ENCODE measurements at regions not wholly inside any gene's neighbourhood (a gene's known extent, or its start where the extent isn't known, plus 50 kb on each side); places are given as distances from the start of the nearest gene placed in this dataset.

DNA sequence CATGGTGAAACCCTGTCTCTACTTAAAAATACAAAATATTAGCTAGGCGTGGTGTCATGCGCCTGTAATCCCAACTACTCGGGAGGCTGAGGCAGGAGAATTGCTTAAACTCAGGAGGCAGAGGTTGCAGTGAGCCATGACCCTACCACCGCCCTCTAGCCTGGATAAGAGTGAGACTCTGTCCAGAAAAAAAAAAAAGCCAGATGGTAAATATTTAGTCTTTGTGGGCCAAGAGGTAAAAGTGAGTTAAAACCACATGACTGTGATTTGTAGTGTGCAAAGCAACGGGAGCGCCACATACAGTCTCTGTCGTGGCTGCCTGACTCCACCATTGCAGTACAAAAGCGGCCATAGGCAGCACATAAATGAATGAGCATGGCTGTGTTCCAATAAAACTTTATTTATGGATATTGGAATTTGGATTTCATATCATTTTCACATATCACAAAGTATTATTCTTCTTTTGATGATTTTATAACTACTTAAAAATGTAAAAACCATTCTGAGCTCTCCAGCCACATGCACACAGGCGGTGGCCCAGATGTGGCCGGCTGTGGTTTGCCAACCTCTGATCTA is 51.8 kb upstream of the CASZ1 start:
- no peak for DNase-seq

DNA sequence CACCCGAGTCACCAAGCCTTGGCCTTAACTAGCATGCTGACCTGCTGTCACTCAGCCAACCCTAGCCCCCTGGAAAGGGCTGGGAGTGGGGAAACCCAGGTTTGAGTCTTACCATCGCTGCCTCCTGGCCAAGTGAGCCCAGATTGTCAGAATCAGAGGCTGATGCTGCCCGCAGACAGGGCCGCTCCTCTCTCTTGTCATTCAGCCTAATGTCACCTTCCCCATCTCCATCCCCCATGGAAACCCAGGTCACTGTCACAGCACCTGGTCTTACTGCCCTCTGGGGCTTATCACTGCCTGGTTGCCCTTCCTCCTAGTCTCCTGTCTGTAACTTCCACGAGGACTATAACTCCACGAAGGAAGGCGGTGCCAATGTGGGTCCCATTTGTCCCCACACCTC is 53.6 kb upstream of the CASZ1 start:
- DNase-seq = no peak

DNA sequence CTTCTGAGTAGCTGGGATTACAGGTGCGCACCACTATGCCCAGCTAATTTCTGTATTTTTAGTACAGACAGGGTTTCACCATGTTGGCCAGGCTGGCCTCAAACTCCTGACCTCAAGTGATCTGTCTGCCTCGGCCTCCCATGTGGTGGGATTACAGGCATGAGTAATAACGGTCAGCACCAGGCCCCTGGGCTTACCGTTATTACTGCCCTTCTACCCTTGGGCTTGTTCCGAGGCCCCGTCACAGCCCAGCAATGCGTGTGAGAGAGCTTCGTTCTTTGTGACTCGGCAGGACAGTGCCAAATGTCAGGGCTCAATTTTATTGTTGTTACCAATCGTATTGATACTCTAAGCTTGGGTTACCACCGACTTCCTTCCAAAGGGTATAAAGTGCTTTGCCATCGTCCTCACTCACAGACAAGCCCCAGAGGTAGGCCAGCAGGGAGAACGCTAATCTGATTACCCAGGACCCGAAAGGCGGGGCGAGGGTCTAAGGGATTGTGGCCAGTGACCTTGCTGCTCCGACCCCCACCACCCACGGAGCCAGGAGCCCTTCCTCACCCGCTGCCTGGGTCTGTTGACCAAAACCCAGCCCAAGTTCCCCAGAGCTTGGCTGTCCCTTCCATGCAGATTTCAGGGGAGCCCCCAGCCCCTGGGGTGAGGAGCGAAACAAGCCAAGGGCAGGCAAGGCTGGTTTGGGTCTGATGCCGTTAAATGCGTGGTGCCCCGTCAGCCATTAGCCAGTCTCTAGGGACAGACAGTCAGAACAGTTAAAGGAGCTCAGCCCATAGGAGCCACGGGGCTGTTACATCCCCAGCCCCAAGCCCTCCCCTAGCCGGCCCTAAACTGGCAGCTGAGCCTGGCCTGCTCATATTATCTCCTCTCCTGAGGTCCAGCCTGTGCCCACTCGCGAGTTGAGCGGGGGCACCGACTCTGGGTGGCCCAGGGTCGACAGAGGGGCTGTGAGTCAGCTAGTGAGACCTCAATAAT is 54.9 kb upstream of the CASZ1 start:
- no peak for DNase-seq

DNA sequence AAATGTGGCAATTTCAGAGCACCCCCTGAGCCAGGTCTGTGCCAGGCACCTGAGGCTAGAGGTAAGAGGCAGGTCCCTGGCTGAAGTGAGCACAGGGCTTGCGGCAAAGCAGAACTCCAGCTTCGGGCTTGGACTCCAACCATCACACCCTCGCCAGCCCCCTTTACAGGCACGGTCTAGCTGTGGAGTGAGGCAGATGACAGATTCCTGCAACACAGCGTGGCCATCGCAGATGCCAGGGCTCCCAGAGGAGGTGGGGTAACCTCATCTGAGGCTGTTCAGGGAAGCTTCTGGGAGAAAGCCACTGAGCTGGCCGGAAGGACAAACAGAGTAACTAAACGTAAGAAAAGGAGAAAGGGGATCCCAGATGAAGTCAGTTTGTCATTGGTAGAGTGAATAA is 55.6 kb upstream of the CASZ1 start:
- no peak for DNase-seq

DNA sequence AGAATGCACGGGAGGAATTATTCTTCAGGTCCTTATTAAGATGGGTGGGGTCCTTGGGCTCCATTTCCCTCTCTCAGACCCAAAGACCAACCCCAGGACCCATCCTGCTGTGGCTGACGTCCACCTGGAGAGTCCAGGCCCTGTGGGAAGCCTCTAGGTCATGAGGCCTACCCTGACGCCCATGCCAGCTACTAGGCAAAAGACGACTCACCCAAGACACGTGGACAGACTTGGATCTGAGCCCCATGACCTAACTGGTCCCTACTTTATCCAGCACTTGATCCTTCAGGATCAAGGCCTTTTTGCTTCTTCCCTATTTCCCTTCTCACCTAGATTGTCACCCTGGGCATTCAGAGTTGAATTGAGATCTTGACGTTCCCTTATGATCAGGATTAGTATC is 56.0 kb upstream of the CASZ1 start:
- DNase-seq = no peak

DNA sequence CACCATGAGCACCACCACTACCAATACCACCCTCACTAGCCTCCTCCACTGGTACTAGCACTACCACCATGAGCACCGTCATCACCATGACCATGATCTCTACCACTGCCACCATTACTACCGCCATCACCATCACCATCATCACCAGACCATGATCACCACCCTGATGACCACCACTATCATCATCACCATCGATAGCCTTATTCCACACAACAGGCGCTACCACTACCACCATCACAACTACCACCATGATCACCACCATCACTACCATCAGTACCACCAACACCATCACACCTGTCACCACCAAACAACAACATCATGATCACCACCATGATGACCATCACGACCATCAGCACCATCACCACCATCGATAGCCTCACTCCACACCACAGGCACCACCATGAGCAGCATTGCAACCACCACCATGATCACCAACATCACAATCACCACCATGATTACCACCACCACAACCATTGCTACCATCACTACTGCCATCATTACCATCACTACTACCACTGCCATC is 56.6 kb upstream of the CASZ1 start:
- no peak for DNase-seq

DNA sequence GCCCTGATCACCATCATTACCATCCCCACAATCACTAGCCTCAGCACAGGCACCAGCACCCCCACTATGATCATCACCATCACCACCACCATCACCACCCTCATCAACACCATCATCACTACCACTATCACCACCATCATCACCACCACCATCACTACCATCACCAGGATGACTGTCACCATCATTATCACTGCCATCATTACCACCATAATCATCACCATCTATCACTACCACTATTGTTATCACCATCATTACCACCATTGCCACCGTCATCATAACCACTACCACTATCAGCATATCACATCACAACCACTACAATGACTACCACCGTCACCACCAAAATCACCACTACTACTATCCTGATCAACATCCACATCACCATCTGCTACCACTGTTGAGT is 57.3 kb upstream of the CASZ1 start:
- no peak for DNase-seq

DNA sequence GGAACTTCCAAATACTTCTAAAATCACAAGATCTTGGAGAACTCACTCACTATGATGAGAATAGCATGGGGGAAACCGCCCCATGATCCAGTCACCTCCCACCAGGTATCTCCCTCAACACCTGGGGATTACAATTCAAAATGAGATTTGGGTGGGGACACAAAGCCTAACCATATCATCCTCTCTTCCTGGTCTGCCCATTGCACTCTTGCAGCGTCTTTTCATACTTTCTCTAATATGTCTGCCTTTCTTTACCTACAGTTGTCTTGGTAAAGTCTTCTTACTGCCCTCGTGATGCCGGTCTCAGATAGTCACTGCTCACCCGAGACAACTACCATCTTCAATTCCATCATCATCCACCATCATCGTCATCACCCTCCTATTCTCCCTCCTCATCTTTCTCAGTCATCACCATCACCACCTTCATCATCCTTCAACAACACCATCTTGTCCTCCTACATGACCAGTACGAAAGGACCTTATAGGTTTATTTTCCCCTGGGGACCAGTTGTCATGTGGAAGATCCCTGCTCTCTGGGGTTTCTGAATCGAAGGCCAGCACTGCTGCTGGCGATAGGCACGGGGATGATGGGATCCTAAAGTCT is 58.5 kb upstream of the CASZ1 start:
- no peak for DNase-seq

DNA sequence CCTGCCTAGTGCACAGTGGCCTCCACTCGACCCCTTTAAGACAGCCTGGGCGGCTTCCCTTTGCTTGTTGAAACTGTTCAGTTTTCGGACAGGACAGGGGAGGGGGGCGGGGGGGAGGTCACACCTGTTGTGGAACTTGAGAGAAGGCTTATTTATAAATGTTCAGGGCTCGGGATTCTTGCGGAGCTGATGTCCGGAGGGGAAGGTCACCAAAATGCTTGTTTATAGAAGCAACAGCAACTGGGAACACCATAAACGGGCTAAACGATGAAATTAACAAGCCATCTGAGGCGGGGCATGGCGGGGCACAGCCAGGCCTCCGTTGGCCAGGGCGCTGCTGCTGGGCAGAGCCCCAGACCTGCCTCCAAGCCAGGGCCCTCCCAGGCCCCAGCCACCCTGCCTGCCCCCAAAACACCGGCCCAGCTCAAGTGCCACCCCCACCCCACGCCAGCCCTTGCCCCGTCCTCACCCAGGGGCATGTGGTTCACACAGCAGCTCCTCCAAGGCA is 59.8 kb upstream of the CASZ1 start:
- DNase-seq = no peak

DNA sequence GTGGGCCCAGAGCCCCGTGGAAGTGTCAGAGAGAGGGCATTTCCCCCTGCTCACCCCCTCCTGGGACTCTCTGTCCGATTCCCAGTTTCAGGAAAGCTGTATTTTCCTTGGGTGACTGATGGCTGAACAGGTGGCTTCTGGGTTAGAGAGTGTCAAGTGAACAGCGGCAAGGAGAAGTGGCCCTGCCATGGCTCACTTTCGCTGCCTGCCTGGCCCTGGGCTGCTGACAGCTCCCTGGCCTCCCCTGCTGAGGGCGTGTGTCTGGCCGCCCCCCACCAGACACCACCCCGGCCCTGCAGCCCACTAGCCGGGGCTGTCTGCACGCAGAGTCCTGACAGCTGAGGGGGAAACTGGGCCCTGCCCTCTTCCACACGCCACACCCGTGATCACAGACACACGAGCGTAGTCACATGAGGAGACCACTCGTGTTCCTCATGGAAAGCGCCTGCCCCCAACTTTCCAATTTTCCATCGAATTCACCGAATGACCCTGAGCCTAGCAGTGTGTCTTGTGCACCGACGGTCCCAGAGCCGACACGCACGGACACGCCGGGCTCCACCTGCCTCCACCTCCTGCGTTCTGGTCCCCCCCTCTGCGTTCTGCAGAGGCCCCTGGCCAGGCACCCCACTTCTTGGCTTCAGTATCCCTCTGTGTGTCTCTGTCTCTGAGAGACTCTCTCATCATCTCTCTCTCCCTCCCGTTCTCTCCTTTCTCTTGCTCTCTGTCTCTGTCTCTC is 60.6 kb upstream of the CASZ1 start:
- no peak for DNase-seq

DNA sequence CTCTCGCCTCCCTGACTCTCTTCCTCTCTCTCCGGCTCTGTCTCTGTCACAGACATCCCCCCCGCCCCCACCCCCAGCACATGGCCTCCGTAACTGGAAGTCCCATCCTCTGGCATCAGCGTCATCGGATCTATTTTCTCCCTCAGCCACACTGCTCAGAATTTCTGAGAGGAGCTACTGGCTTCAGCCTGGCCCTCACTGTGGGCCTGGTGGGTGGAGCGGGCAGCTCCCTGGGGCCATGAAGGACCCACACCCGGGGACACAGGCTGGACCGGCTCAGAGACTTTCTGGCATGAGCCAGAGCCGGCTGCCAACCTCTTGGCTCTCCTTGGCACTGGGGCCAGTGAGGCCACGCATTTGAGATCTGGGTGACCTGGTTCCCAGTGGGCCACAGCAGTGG is 61.2 kb upstream of the CASZ1 start:
- DNase-seq = no peak

DNA sequence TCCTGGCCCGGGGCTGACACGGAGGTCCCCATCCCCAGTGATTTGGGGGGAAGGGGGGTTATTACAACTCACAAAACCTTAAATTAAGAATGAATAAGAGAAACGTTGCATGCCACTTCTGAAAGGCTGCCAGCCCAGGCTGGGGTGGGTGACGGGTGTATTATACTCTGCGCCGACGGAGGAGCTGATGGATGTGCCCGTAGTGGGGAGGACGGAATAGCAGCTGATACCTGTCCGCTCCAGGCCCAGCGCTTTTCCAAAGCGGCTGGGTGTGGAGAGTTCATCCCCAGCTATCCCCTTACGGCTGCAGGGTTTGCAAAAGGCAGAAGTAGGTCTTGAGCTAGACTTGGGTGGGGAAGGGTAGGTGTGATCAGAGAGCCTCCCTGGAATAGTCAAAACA is 63.8 kb upstream of the CASZ1 start:
- DNase-seq = no peak

DNA sequence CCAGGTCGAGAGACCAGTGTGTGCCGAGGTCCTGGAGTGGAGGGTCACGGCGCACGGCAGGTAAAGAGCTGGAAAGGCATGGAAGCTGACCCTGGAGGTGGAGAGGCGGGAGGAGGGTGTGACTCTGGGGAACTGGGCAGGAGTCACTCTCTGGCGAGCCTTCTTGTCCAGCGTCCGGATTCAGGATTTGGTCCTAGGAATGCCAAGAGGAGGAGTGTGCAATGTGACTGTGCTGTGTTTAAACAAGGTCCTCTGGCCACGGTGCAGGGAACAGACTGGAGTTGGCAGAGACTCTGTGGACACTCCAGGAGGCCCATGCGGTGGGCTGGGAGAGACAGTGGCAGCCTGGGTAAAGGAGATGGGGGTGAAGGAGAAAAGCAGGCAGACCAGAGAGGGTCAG is 64.2 kb upstream of the CASZ1 start:
- no peak for DNase-seq

DNA sequence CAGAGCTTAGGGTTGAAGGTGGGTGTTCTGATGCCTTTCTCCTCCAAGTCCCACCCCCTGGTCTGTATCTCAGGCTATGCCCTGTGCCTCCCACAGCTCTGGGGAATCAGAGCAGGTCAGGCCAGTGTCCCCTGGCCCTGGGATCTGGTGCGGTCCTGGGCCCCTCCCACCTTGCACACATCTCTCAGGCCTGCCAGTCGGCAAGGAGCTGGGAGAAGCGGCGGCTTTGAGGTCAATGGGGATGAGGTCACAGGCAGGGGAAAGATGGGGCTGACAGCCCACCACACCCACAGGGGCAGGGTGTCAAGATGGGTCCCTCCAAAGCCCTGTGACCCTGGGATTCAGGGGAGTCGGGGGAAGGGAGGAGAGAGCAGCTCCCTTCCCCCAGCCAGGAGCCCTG is 65.4 kb upstream of the CASZ1 start:
- DNase-seq = no peak

DNA sequence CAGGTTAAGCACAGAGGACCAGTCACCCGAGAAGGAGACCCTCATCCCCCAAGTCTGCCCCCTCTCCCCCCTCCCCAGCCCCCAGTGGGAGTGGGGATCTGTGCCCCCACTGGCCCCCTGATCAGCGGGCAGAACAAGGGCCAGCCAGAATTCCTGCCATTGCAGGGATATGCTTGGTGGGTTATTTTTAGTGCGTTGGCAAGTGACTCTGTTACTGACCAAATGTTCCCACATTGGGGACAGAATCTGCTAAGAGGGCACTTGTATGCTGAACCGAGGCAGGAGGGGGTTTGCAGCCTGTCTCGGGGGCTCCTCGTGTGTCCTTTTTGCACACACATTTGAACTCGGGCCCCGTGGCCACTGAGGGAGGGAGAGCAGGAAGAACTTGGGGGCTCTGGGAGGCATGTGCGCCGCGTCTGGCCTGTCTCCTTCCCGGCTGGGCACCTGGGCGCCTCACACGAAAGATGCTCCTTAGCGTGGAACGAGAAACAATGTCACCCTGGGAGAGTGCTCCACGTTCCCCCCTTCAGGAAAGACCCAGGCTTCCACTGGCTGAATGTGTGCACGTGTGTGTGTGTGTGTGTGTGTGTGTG is 66.4 kb upstream of the CASZ1 start:
- no peak for DNase-seq

DNA sequence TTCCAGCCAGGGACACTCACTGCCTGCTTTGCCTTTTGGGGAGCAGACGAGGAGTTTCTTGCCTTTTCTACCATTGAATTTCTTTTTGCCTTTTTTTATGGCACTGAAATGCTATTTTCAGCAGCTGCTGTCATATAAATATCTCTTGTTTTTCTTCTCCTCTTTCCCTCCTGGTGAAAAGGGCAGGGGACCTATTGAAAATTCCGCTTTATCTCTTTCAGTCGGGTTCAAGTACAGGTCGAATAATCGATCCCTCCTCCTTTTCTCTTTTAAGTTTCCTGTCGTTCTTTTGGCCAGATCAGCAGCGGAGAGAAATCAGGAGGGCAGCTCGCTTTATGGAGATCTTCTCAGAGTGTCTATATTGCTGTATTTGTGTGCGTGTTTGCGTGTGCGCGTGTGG is 67.4 kb upstream of the CASZ1 start:
- no peak for DNase-seq

DNA sequence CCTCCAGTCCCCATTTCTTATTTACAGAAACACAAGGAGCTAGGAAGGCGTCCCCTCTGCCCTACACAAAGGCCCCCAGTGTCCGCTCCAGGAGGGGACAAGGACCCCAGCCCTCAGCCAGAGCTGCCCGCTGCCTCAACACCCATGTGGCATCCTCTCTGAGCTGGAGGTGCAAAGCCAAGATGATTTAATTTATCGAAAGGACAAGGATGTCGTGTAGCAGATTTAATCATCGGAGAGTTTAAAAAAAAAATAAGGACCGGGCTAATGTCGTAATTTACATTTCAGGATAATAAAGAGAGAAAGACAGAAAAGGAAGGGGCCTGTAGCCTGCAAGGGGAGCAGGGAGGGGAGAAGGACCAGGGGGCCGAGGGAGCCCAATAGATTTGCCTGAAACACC is 68.3 kb upstream of the CASZ1 start:
- DNase-seq = no peak

DNA sequence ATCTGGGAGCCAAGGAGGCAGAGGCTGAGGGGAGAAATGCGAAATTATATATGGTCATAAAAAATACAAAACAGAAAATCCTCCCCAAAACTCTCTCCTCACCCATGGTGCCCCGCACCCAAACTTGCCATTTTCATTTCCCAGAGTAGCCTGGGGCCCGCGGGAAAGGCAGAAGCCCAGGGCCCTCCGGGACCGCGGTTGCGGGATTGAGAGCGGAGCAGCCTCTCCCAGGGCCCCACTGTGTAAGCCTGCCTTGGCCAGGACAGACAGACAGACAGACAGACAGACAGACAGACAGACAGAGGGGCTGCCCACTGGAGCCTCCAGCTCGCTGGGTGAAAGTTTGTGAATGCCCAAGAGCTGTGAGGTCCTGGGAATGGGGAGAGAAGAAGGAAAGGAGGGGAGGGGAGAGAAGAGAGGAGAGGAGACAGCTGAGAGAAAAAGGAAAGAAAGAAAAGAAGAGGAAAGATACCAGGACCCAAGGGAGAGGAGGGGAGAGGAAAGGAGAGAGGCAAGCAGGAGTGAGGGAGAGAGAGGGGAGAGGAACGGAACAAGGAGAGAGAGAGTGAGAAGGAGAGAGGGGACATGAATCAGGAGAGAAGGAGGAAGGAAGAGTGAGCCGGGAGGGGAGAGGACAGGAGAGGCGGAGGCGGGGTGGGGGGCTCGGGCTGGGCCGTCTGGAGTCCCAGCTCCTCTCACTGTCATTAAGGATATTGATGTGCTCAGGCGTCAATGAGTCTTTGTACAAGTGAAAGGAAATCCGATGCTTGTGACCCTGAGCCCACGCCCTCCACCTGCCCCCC is 69.3 kb upstream of the CASZ1 start:
- DNase-seq = no peak

DNA sequence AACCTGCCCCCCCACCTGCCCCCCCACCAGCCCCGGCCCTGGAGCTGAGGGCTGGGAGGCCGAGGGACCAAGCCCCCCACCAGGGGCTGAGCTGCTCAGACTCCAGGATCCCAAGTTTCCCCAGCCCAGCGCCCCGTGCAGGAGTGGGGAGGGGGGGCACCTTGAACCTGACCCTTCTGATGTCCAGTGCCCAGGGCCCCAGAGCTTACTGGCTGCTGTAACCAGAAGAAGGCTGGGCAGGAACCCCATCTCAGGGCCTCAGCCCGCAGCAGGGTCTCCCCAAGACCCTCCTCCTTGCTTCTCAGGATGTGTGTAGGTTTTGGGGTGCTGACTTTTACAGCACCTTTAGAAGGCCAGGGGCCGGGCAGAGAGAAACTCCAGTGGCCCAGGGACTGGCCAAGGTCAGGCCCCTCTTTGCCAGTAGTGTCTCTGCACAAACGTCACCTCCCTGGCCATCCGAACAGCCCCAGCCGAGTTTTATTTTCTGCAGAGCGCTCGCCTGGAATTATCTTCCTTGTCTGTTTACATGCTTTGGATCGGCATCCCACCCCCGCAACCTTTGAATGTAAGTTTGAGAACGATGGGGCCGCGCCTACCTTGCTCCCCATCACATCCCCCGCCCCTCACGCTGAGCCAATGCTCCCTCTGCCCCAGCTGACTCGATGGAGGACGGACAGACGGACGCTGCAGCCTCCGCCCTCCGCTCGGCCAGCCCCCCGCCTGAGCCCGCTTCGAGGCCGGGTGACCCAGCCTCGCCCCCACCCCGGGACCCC is 70.1 kb upstream of the CASZ1 start:
- no peak for DNase-seq

DNA sequence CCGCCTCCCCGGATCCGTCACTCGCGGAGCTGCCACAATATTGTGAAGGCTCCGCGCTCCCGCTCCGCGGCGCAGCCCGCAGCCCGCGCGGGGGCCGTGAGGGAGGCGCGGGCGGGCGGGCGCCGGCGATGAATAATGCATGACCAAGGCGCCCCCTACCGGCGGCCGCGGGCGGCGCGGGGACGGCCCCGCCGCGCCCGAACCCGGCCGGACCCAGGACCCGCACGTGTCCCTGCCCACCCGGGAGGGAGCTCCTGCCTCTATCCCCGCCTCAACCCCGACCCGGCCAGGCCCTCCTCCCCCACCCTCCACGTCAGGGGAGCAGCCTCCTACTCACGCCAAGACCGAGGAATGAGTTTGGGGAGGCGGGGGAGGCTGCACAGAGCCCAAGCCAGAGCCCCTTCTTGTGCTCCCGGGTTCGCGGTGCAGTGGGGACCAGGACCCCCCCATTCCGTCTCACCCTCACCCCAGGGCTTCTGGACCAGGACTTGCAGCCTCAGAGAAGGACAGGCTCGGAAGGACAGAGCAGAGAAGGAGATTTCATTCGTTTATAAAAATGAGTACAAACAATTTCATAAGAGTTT is 70.8 kb upstream of the CASZ1 start:
- peak in 1 of 2 donors; percentile 29 for DNase-seq
